GM13977 (cell line): ENCODE measurements at regions not wholly inside any gene's neighbourhood (a gene's known extent, or its start where the extent isn't known, plus 50 kb on each side); places are given as distances from the start of the nearest gene placed in this dataset.

ENCODE experiments used
- DNase-seq: peaks from one replicate; pipeline ENCODE4 v3.0.0; 2012; ENCODE audit warnings: low spot score
- CTCF ChIP-seq: IDR thresholded peaks from 2 replicates; pipeline ENCODE4 v1.5.1; 2012; ENCODE audit warnings: mild to moderate bottlenecking, control low read depth; ENCODE audit not compliant: insufficient read depth; ENCODE audit errors: extremely low read depth, missing control alignments
- in situ Hi-C: fragments of 300-500 bp; cut with MboI; formaldehyde crosslinking; loops from one replicate; pipeline ENCODE4 v1.12.0; 2022; ENCODE audit warnings: low sequenced_read_pairs, low pct_unique_long_range_greater_than_20kb, mixed read lengths, inconsistent platforms; ENCODE audit not compliant: unreplicated experiment

DNA sequence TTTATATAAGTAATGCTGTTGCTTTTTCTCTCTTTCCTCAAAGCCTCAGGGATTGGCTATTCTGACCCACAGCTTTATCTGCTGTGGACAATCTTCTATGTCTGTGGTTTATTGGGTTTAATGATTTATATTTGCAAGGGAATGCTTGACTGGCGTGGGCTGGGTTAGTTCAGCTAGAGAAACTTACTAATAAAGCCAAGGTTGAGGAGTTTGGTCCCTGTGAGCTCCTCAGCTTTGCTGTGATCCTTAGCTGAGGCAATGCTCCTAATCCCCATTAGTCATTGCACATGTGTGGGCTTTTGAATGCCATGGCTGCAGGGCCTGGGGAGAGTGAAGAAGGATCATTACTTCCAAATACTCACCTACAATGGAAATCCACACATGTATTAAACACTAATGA is 179.3 kb downstream of the ZNF326 start:
- in situ Hi-C loops: no loop called here
- TF ChIP-seq CTCF: no peak
- no peak for DNase-seq

GRCh38 chr1:90162216-90162615 is 167.3 kb downstream of the ZNF326 start:
- DNase-seq: no peak
- TF ChIP-seq CTCF: no peak
- in situ Hi-C loops: no loop called here

GRCh38 chr1:90161625-90162024 is 166.7 kb downstream of the ZNF326 start:
- in situ Hi-C loops: no loop called here
- no peak for TF ChIP-seq CTCF
- DNase-seq: no peak

GRCh38 chr1:90155721-90156487 is 161.0 kb downstream of the ZNF326 start:
- in situ Hi-C loops: no loop called here
- DNase-seq: peak; percentile 13

DNA sequence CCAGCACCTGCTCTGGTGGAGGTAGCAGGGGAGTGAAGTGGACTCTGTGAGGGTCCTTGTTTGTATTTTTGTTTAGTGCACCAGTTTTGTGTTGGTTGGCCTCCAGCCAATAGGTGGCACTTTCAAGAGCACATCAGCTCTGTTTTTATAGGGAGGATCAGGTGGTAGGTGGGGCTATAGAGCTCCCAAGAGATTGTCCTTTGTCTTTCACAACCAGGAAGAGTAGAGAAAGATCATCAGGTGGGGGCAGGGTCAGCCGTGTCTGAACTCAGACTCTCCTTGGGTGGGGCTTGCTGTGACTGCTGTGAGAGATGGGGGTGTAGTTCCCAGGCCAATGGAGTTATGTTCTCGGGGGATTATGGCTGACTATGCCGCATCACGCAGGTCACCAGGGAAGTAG is 159.8 kb downstream of the ZNF326 start:
- no peak for TF ChIP-seq CTCF
- in situ Hi-C loops: no loop called here
- DNase-seq: no peak

More at GRCh38 chr1:90155721-90156487, 161.0 kb downstream of the ZNF326 start:
- no peak for TF ChIP-seq CTCF

DNA sequence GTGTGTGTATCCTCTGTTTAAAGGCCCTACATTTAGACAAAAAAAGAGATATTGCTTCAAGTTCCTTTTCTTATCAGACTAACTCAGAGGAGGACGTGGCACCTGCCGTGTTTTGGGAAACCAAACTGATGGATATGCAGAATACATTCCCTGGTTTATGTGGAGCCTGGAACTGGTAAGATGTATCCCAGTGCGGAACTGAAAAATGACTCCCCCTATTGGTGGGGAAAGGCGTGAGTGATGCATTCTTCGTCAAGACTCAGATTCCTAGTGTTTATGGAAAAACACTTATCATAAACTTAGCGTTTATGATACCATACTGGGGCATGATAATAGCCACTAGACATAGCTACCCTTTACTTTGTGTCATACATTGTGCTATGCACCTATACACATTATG is 154.2 kb downstream of the ZNF326 start:
- in situ Hi-C loops: no loop called here
- TF ChIP-seq CTCF: peak; percentile 13
- no peak for DNase-seq
